Testis (tissue), 2 donors: ENCODE measurements at regions not wholly inside any gene's neighbourhood (a gene's known extent, or its start where the extent isn't known, plus 50 kb on each side); places are given as distances from the start of the nearest gene placed in this dataset.

ENCODE experiments used
- POLR2A ChIP-seq: fragments of 450-650 bp; IDR thresholded peaks from one replicate; pipeline ENCODE4 v1.6.1; 2017; ENCODE audit warnings: antibody characterized with exemption, mild to moderate bottlenecking, moderate library complexity
- TF ChIP-seq, protein P1 (sequence below), 3 experiments: fragments of 450-650 bp in 2 of 3; fragments of 200-600 bp in 1 of 3; sonication (generic) in 1 of 3; IDR thresholded peaks; one replicate each; pipeline ENCODE4 v1.5.1; 2016 to 2019; ENCODE audit warnings: antibody characterized with exemption in 3 of 3, mild to moderate bottlenecking in 2 of 3, moderate library complexity in 1 of 3

DNA sequence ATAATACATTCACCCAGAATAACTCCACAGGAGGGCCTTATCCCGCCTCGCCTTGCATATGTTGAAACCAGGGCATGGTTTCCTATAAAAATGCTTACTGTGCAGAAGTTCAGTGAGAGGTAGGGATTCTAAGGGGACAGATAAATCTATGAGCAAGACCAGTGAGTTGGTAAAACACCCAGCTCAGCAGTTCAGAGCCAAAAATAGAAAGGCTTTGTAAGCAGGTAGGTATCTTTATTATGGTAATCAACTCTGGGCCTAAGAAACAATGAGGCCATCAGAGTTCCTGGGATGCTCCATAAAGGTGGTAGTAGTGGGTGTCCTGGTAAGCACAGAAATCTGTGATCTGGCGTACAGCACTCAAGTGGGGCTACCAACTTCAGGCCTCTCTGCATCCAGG is 549.4 kb upstream of the CDH5 start:
- TF ChIP-seq, protein P1, sequence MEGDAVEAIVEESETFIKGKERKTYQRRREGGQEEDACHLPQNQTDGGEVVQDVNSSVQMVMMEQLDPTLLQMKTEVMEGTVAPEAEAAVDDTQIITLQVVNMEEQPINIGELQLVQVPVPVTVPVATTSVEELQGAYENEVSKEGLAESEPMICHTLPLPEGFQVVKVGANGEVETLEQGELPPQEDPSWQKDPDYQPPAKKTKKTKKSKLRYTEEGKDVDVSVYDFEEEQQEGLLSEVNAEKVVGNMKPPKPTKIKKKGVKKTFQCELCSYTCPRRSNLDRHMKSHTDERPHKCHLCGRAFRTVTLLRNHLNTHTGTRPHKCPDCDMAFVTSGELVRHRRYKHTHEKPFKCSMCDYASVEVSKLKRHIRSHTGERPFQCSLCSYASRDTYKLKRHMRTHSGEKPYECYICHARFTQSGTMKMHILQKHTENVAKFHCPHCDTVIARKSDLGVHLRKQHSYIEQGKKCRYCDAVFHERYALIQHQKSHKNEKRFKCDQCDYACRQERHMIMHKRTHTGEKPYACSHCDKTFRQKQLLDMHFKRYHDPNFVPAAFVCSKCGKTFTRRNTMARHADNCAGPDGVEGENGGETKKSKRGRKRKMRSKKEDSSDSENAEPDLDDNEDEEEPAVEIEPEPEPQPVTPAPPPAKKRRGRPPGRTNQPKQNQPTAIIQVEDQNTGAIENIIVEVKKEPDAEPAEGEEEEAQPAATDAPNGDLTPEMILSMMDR (IDR thresholded peaks at IDR 0.05) = no peak
- TF ChIP-seq POLR2A = no peak
